Activated naive CD8-positive, alpha-beta T cell treated with anti-CD3 and anti-CD28 coated beads, Interleukin-2, amount 10 ng/mL, durations not matched to agents 7 days and 5 days (primary cell): ENCODE measurements at regions not wholly inside any gene's neighbourhood (a gene's known extent, or its start where the extent isn't known, plus 50 kb on each side); places are given as distances from the start of the nearest gene placed in this dataset.
"Not testable (repeated sequence)": the region's sequence is repeated elsewhere in the genome, so short reads cannot be mapped to it uniquely, and the experiment has no call there.

Experiments
- ATAC-seq: fragments of 150-1000 bp; cut with Tn5 transposase; one replicate; pipeline ENCODE4 v1.10.0; 2021; ENCODE audit warnings: low read depth, moderate library complexity
- POLR2A ChIA-PET: fragments of 350-600 bp; sonication (Branson Sonifier 250); formaldehyde crosslinking; loops from one replicate; lab custom pipeline; 2021; ENCODE audit warnings: antibody characterized with exemption; lab: Charles Lee
- DNase-seq: peaks from one replicate; pipeline ENCODE4 v3.0.0; 2021
- H3K27ac Mint-ChIP-seq: one replicate; pipeline ENCODE4 v1.8.0; 2022; ENCODE audit warnings: mild to moderate bottlenecking, mixed read lengths
- H3K27me3 Mint-ChIP-seq: one replicate; pipeline ENCODE4 v1.8.0; 2022; ENCODE audit warnings: mild to moderate bottlenecking, moderate library complexity, mixed read lengths
- H3K36me3 Mint-ChIP-seq: one replicate; pipeline ENCODE4 v1.8.0; 2021; ENCODE audit warnings: mild to moderate bottlenecking, mixed read lengths
- H3K4me1 Mint-ChIP-seq: one replicate; pipeline ENCODE4 v1.8.0; 2021; ENCODE audit warnings: mixed read lengths
- H3K4me3 Mint-ChIP-seq: one replicate; pipeline ENCODE4 v1.8.0; 2022; ENCODE audit warnings: mild to moderate bottlenecking, moderate library complexity, mixed read lengths
- H3K9me3 Mint-ChIP-seq: one replicate; pipeline ENCODE4 v1.8.0; 2021; ENCODE audit warnings: mixed read lengths

DNA sequence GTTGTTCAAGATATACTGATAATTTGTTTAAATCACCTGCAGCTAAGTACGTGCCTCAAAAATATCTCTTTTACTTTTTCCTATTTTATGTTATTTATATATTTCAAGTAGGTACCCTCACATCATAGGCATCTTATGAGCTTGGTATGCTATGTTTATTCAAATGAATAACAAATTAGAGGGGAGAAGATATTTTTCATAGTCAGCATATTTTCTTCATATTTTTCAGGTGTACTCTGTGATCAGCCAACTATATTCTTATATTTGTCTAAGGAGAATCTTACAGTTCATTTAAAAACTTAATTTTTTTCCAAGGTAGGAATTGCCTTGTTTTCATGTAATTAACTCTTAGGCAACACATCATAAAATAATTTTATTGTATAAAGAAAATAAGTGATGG lies 421.1 kb upstream of the GRM7 start:
- Mint-ChIP-seq H3K27me3 (no peaks in the 10 kb centered on the region), H3K27ac (no peak overlapping the region), H3K4me3 (no peak overlapping the region), H3K9me3 (peaks cover 2% of the 10 kb centered on the region), H3K4me1 (no peaks in the 10 kb centered on the region), H3K36me3 (no peaks in the 10 kb centered on the region)
- DNase-seq, result no peak
- no peak for ATAC-seq
- POLR2A ChIA-PET, result no interaction called here

DNA sequence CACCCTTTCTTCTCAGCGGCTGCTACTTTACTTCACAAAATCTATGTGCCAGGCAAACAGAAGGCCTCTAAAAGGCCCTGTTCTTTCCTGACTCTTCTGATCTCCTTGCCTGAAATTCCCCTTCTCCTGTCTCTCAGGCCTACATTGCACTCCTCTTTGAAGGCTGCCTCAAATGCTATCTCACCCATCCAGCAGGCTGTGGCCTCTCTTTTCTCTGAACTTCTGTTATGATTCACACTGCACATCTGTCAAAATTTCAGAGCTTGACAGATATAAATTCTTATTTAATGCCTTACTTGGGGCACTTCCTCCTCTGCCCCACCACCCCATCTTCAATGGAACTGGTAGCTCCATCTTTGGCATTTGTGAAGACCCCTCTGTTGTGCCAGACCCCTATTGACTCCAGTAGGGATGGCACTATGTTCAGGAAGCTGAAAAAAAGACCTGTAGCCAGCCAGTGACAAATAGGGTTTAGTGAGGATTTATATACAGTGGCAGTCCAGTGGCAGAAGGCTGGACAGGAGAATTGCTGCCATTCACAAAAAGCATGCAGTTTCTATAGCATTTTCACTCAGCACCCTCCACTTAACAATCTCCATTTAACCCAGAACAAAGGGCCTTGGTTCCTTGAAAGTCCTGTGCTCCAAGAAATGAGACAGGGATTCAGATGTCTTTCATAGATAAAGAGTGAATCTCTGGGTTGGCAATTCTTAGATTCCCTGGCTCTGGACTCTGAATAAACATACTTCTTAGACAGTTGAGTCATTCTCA lies 415.8 kb upstream of the GRM7 start:
- ATAC-seq (no peak), DNase-seq (no peak)
- no peaks in the 10 kb centered on the region for H3K4me1 Mint-ChIP-seq
- POLR2A ChIA-PET, result no interaction called here
- H3K4me3 Mint-ChIP-seq, result no peak overlapping the region
- H3K9me3 Mint-ChIP-seq, result no peaks in the 10 kb centered on the region
- H3K27me3 Mint-ChIP-seq, result no peaks in the 10 kb centered on the region
- H3K27ac Mint-ChIP-seq, result no peak overlapping the region
- H3K36me3 Mint-ChIP-seq, result no peaks in the 10 kb centered on the region

DNA sequence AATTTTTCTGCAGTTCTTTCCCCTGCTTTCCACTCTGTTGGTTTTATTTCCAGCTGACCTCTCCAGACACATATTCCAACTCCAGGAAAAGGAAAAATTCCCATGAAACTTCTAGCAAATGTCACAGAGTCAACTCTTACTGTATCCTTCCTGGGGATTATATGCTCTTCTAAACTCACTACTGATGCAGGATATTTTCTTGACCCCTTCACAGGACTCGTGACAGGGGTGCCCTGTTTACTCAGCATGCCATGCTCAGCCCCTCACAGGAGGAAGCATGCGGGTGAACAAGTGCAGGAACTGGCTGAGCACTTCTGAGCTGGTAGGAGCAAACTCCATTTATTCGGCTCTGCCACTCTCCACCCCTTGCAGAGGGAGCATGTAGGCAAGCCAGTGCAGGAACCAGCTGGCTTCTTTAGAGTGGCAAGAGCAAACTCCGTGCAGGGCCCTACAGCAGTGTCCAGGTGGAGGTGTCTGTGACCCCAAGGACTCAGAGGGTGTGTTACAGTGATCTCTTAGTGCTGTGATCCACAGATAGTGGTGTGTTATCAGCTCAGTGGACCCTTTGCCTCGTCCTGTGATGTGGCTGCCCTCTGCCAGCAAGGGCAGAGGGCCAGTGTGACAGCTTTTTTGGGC lies 413.6 kb upstream of the GRM7 start:
- Mint-ChIP-seq H3K36me3 (no peaks in the 10 kb centered on the region), H3K9me3 (no peaks in the 10 kb centered on the region), H3K27me3 (no peaks in the 10 kb centered on the region), H3K4me3 (no peak overlapping the region), H3K4me1 (no peaks in the 10 kb centered on the region), H3K27ac (no peak overlapping the region)
- DNase-seq (no peak), ATAC-seq (no peak)
- POLR2A ChIA-PET, result no interaction called here

DNA sequence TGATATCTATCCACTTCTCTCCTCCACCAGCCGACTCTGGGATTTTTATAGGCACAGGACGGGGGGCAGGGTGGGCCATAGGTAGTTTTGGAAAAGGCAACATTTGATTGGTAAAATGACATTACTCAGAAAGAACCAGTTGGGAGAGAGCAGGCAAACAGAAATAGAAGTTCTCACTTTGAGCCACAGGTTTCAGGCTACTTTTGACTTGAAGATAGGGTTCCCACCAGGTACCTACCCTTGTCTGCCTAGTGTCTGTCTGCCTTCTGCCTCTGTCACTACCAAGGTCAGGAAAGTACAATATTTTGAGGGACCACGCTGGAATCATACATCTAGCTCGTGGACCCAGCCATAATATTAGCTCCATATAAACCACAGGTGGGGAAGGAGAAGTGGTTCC lies 412.9 kb upstream of the GRM7 start:
- ATAC-seq (no peak), DNase-seq (no peak)
- POLR2A ChIA-PET, result no interaction called here
- Mint-ChIP-seq H3K9me3 (no peaks in the 10 kb centered on the region), H3K27ac (no peak overlapping the region), H3K36me3 (no peaks in the 10 kb centered on the region), H3K4me3 (no peak overlapping the region), H3K27me3 (no peaks in the 10 kb centered on the region), H3K4me1 (no peaks in the 10 kb centered on the region)

DNA sequence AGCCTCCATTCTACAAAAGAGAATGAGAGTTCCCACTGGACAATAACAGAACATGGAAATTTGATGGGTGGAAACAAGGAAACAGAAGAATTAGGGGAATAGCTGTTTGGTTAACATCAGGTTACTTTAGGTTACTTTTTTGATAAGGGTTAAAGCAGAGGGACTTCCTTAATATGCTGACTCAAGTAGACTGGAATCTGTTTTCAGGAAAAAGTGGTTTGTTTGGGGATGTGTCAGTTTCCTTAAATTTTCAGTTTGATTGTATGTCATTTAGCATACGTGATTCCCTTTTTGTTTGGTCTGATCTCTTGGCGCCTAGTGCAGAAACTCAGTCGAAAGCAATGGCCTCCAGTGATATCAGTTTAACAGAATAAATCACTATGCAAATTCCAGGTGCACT lies 411.8 kb upstream of the GRM7 start:
- H3K27ac Mint-ChIP-seq, result no peak overlapping the region
- POLR2A ChIA-PET, result no interaction called here
- H3K4me3 Mint-ChIP-seq, result no peak overlapping the region
- ATAC-seq, result no peak
- no peaks in the 10 kb centered on the region for H3K27me3 Mint-ChIP-seq
- H3K9me3 Mint-ChIP-seq, result no peaks in the 10 kb centered on the region
- H3K4me1 Mint-ChIP-seq, result no peaks in the 10 kb centered on the region
- H3K36me3 Mint-ChIP-seq, result no peaks in the 10 kb centered on the region
- no peak for DNase-seq

DNA sequence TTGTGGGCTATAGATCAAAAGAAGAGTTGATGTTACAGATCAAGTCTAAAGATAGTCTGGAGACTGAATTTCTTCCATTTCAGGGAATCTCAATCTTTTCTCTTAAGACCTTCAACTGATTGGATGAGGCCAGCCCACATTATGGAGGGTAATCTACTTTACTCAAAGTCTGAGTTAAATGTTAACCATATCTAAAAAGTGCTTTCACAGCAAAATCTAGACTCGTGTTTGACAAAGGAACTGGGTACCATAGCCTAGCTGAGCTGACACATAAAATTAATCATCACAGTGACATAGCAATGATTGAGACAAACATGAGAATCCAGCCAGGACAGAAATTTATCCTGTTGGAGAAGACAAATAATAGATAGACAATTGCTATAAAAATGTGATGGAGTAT lies 407.9 kb upstream of the GRM7 start:
- Mint-ChIP-seq H3K36me3 (no peaks in the 10 kb centered on the region), H3K27ac (no peak overlapping the region), H3K4me1 (no peaks in the 10 kb centered on the region), H3K27me3 (no peaks in the 10 kb centered on the region), H3K9me3 (no peaks in the 10 kb centered on the region), H3K4me3 (no peak overlapping the region)
- POLR2A ChIA-PET, result no interaction called here
- no peak for ATAC-seq
- no peak for DNase-seq

DNA sequence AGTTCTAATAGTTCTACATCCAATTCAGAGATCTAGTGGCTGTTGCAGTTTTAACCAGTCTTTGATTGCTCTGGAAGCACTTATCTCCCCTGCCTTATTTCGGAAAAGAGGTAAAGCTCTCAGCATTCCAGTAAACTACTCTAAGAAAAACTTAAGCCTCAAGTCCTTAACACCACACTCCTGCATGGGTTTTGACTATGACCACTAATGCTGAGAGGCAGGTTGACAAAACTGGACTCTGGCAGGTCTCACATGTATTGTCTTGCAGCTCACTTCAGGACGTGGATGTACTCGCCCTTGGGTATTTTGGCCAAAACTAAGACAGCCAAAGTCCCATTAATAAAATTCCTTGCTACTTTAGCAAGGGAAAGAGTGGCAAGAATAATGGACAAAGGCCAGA lies 405.9 kb upstream of the GRM7 start:
- Mint-ChIP-seq H3K36me3 (no peaks in the 10 kb centered on the region), H3K4me3 (no peak overlapping the region), H3K27me3 (no peaks in the 10 kb centered on the region), H3K4me1 (no peaks in the 10 kb centered on the region), H3K9me3 (no peaks in the 10 kb centered on the region), H3K27ac (no peak overlapping the region)
- ATAC-seq, result no peak
- DNase-seq, result no peak
- POLR2A ChIA-PET, result no interaction called here

DNA sequence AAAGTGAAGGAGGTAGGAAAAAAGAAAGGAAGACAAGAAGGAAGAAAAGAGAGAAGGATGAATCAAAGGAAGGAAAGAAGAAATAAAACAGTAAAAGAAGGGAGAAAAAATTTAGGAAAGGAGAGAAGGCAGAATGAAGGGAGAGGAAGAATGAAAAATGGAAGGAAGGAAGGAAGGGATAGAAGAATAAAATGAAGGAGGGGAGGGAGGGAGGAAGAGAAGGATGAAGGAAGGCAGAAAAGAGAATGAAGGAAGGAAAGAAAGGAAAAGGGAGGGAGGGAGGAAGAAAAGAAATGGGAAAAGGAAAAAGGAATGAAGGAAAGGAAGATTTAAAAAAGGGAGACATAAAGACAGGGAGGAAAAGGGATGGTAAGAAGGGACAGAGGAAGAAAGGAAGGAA lies 393.7 kb upstream of the GRM7 start:
- ATAC-seq (no peak), DNase-seq (no peak)
- POLR2A ChIA-PET, result no interaction called here
- no peaks in the 10 kb centered on the region for H3K27me3 Mint-ChIP-seq
- H3K4me3 Mint-ChIP-seq, result no peak overlapping the region
- H3K9me3 Mint-ChIP-seq, result peaks cover 2% of the 10 kb centered on the region
- H3K36me3 Mint-ChIP-seq, result no peaks in the 10 kb centered on the region
- H3K27ac Mint-ChIP-seq, result no peak overlapping the region
- no peaks in the 10 kb centered on the region for H3K4me1 Mint-ChIP-seq

DNA sequence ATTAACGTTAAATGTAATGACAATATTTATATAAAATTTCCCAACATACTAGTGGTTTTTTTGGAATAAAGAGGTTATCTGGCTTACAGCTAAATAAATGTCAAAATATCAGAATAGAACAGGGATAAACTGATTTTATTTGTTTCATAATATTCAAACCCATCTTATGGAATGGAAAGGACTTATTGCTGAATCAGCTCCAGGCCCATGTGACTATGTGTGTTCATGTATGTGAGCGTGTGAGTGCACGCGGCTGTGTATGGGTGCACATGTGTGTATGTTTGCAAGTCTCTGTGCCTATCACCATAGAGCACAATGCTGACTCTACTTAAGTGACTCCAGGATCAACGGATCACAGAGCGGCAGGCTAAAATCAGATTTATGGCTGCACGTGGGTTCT lies 392.3 kb upstream of the GRM7 start:
- no peaks in the 10 kb centered on the region for H3K27me3 Mint-ChIP-seq
- no peaks in the 10 kb centered on the region for H3K36me3 Mint-ChIP-seq
- no peaks in the 10 kb centered on the region for H3K4me1 Mint-ChIP-seq
- H3K9me3 Mint-ChIP-seq, result peaks cover 2% of the 10 kb centered on the region
- DNase-seq, result no peak
- no peak for ATAC-seq
- no peak overlapping the region for H3K27ac Mint-ChIP-seq
- POLR2A ChIA-PET, result no interaction called here
- no peak overlapping the region for H3K4me3 Mint-ChIP-seq

DNA sequence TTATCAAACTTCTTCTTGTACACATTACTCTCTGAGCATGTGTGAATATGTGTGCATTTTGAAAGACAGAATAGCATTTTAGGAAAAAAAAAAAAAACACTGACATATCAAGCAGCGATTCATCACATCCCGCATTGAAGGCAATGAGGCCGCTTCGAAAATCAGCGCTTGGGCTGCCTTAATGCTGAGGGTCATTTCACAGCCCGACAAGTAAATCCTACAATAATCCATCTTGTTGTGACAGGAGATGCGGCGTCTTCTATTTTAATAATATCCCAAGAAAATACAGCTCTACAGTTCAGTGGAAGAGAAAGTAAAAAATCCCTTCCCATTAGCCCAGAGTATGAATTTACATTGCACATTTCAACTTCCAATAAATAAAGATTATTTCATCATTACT lies 389.2 kb upstream of the GRM7 start:
- Mint-ChIP-seq H3K4me3 (no peak overlapping the region), H3K4me1 (no peaks in the 10 kb centered on the region), H3K36me3 (no peaks in the 10 kb centered on the region), H3K27me3 (no peaks in the 10 kb centered on the region), H3K9me3 (peaks cover 2% of the 10 kb centered on the region), H3K27ac (no peak overlapping the region)
- POLR2A ChIA-PET, result no interaction called here
- no peak for ATAC-seq
- no peak for DNase-seq

DNA sequence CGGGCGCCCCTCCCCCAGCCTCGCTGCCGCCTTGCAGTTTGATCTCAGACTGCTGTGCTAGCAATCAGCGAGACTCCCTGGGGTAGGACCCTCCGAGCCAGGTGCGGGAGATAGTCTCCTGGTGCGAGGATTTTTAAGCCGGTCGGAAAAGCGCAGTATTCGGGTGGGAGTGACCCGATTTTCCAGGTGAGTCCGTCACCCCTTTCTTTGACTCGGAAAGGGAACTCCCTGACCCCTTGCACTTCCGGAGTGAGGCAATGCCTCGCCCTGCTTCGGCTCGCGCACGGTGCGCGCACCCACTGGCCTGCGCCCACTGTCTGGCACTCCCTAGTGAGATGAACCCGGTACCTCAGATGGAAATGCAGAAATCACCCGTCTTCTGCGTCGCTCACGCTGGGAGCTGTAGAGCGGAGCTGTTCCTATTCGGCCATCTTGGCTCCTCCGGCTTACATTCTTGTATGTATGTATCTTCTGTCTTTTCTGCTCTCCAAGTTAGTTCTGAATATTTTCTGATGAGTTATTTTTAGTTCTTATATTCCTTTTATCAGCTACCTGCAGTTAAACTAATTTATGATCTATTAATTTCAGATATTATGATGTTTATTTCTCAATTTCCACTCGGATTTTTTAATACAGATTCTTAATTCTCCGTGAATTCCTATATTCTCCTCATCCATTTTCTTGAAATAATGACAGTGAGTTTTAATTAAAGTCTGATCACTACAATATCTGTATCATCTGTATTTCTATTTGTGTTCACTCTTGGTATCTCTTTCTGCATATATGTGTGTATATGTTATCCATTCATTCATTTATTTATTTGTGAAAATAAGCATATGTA lies 370.2 kb upstream of the GRM7 start:
- ATAC-seq, POLR2A ChIA-PET, H3K27ac Mint-ChIP-seq, H3K27me3 Mint-ChIP-seq, H3K4me3 Mint-ChIP-seq, DNase-seq, H3K9me3 Mint-ChIP-seq, H3K36me3 Mint-ChIP-seq, H3K4me1 Mint-ChIP-seq: not testable (repeated sequence)

DNA sequence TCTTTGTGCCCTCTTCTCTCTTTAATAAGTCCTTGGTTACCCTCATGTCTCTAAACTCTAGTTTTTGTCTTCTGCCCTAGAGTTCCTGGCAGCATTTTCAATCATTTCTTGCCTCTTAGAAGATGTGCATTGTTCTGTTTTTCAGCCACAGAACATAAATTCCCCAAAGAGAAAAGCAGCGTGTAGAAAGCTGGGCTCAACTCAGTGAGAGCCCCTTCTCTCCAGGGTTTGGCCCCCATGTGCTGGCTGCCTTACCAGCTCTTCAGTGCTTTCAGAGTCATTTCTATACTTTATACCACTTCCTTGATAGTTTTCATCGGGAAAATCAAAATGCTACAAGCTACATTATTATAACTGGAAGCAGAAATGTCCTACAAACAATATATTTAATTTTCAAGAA lies 369.1 kb upstream of the GRM7 start:
- Mint-ChIP-seq H3K4me1 (no peaks in the 10 kb centered on the region), H3K27me3 (no peaks in the 10 kb centered on the region), H3K4me3 (no peak overlapping the region), H3K36me3 (no peaks in the 10 kb centered on the region), H3K27ac (no peak overlapping the region), H3K9me3 (peaks cover 3% of the 10 kb centered on the region)
- DNase-seq, result no peak
- POLR2A ChIA-PET, result no interaction called here
- no peak for ATAC-seq

DNA sequence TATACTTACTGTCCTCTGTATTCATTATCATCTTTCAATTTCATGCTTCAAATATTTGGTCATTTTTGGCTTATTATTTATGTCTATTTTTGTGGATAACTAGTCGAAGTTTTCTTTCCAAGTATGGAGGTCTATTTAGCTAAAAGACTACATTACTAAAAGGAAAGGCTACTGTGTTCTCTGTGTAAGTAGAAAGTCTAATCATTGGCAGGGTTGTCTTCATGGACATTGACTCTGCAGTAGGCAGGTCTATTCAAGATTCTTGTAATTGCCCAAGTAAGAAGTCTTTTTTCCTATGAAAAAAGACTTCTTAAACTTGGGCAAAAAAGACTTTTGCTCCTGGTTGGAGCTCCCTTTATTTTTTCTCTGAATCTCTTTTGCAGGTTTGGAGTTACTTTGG lies 368.6 kb upstream of the GRM7 start:
- POLR2A ChIA-PET, result no interaction called here
- Mint-ChIP-seq H3K27ac (no peak overlapping the region), H3K36me3 (no peaks in the 10 kb centered on the region), H3K27me3 (no peaks in the 10 kb centered on the region), H3K9me3 (peaks cover 3% of the 10 kb centered on the region), H3K4me1 (no peaks in the 10 kb centered on the region), H3K4me3 (no peak overlapping the region)
- no peak for DNase-seq
- no peak for ATAC-seq

DNA sequence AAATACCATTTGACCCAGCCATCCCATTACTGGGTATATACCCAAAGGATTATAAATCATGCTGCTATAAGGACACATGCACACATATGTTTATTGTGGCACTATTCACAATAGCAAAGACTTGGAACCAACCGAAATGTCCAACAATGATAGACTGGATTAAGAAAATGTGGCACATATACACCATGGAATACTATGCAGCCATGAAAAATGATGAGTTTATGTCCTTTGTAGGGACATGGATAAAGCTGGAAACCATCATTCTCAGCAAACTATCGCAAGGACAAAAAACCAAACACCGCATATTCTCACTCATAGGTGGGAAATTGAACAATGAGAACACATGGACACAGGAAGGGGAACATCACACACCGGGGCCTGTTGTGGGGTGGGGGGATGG lies 362.0 kb upstream of the GRM7 start:
- H3K4me1 Mint-ChIP-seq, ATAC-seq, H3K36me3 Mint-ChIP-seq, H3K4me3 Mint-ChIP-seq, H3K27ac Mint-ChIP-seq, H3K27me3 Mint-ChIP-seq, POLR2A ChIA-PET, DNase-seq: not testable (repeated sequence)
- H3K9me3 Mint-ChIP-seq, result peaks cover 12% of the 10 kb centered on the region
